ENCODE measurements at regions not wholly inside any gene's neighbourhood (a gene's known extent, or its start where the extent isn't known, plus 50 kb on each side); places are given as distances from the start of the nearest gene placed in this dataset.
A peak's percentile ranks its signal among the peaks of the same experiment; 100 is the strongest.

- Histone ChIP-seq H3K9me2 (ENCODE audit: insufficient read depth) (no peaks in the 10 kb centered on the region), H3F3A (ENCODE audit: insufficient read depth, low read depth) (no peaks in the 10 kb centered on the region), H3K36me3 (ENCODE audit: low read depth) (no peaks in the 10 kb centered on the region), H3K9me3 (ENCODE audit: insufficient read depth, low read depth) (no peaks in the 10 kb centered on the region), H4K20me1 (ENCODE audit: insufficient read depth) (no peaks in the 10 kb centered on the region), H2AFZ (no peak overlapping the region), H3K27ac (no peak overlapping the region), H3K4me2 (no peak overlapping the region), H3K27me3 (ENCODE audit: insufficient read depth, low read depth) (no peaks in the 10 kb centered on the region), H3K4me1 (replicated peaks; ENCODE audit: insufficient read depth) (no peaks in the 10 kb centered on the region), H3K4me3 (no peak overlapping the region), H3K79me2 (ENCODE audit: low read depth) (no peaks in the 10 kb centered on the region)
- intact Hi-C loops (cut with micrococcal nuclease; ENCODE audit: unreplicated experiment): no loop called here
- ChIA-PET POLR2A (ENCODE audit: unreplicated experiment) (no interaction called here), CTCF (no interaction called here)
- DNase-seq: no peak
- no peak for TF ChIP-seq EZH2 (IDR thresholded peaks at IDR 0.05; ENCODE audit: low read depth)
- TF ChIP-seq, protein P1, sequence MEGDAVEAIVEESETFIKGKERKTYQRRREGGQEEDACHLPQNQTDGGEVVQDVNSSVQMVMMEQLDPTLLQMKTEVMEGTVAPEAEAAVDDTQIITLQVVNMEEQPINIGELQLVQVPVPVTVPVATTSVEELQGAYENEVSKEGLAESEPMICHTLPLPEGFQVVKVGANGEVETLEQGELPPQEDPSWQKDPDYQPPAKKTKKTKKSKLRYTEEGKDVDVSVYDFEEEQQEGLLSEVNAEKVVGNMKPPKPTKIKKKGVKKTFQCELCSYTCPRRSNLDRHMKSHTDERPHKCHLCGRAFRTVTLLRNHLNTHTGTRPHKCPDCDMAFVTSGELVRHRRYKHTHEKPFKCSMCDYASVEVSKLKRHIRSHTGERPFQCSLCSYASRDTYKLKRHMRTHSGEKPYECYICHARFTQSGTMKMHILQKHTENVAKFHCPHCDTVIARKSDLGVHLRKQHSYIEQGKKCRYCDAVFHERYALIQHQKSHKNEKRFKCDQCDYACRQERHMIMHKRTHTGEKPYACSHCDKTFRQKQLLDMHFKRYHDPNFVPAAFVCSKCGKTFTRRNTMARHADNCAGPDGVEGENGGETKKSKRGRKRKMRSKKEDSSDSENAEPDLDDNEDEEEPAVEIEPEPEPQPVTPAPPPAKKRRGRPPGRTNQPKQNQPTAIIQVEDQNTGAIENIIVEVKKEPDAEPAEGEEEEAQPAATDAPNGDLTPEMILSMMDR (conservative IDR thresholded peaks at IDR 0.05): no peak
- no TSS peak for BruUV-seq (replicated peaks)
These were observed 73.9 kb upstream of the RANBP6 start for GRCh38 chr9:6089300-6089699.

DNA sequence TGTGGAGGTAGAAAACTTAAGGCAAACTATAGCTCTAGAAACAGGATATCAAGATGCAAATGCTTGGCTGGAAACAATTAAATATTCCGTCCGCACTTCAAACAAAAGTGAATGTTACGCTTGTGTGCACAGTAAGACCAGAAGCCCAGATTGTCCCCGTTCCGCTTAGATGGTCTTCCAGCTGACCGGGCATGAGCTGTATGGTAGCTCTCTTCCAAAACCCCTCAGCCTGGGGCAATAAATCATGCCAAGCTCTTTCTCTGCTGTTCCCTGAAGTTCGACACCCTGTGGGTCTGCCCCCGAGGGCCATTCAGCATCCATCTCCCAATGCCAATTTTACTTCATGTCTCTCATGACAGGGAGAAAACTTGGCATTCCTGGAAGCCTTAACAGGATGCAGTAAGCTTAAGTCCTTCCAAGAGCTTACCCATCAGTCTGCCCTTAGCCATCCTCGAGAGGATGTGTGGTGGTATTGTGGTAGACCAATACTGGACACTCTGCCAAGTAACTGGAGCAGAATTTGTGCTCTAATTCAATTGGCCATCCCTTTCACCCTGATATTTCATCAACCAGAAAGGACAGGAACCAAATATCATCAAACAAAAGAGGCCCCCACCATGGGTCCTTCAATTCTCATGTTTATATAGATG is 70.7 kb upstream of the RANBP6 start:
- Histone ChIP-seq H3F3A (ENCODE audit: insufficient read depth, low read depth) (no peaks in the 10 kb centered on the region), H3K9me3 (ENCODE audit: insufficient read depth, low read depth) (no peaks in the 10 kb centered on the region), H3K4me2 (no peak overlapping the region), H3K4me3 (no peak overlapping the region), H3K4me1 (replicated peaks; ENCODE audit: insufficient read depth) (no peaks in the 10 kb centered on the region), H3K9me2 (ENCODE audit: insufficient read depth) (no peaks in the 10 kb centered on the region), H3K36me3 (ENCODE audit: low read depth) (no peaks in the 10 kb centered on the region), H3K27me3 (ENCODE audit: insufficient read depth, low read depth) (no peaks in the 10 kb centered on the region), H4K20me1 (ENCODE audit: insufficient read depth) (no peaks in the 10 kb centered on the region), H3K79me2 (ENCODE audit: low read depth) (no peaks in the 10 kb centered on the region), H2AFZ (no peak overlapping the region), H3K27ac (no peak overlapping the region)
- POLR2A ChIA-PET (ENCODE audit: unreplicated experiment): no interaction called here
- TF ChIP-seq, protein P1 (conservative IDR thresholded peaks at IDR 0.05): no peak
- TF ChIP-seq EZH2 (IDR thresholded peaks at IDR 0.05; ENCODE audit: low read depth): no peak
- DNase-seq: no peak
- CTCF ChIA-PET: no interaction called here
- no TSS peak for BruUV-seq (replicated peaks)
- intact Hi-C loops (cut with micrococcal nuclease; ENCODE audit: unreplicated experiment): no loop called here

- Histone ChIP-seq H3F3A (ENCODE audit: insufficient read depth, low read depth) (peaks cover 4% of the 10 kb centered on the region; the same call in 1 of the 2 replicates), H3K4me1 (replicated peaks; ENCODE audit: insufficient read depth) (no peaks in the 10 kb centered on the region; the same call in 1 of the 2 replicates), H3K4me2 (peak overlapping the region; percentile 86), H3K9me3 (ENCODE audit: insufficient read depth, low read depth) (no peaks in the 10 kb centered on the region), H3K4me3 (peak overlapping the region; percentile 64), H3K27ac (no peak overlapping the region), H3K79me2 (ENCODE audit: low read depth) (no peaks in the 10 kb centered on the region), H3K9me2 (ENCODE audit: insufficient read depth) (no peaks in the 10 kb centered on the region), H4K20me1 (ENCODE audit: insufficient read depth) (no peaks in the 10 kb centered on the region), H3K27me3 (ENCODE audit: insufficient read depth, low read depth) (no peaks in the 10 kb centered on the region), H3K36me3 (ENCODE audit: low read depth) (no peaks in the 10 kb centered on the region), H2AFZ (peak overlapping the region; percentile 90)
- peak; percentile 84 to 85 for DNase-seq
- intact Hi-C loops (cut with micrococcal nuclease; ENCODE audit: unreplicated experiment): no loop called here
- BruUV-seq (replicated peaks): no TSS peak
- TF ChIP-seq, protein P1 (conservative IDR thresholded peaks at IDR 0.05): no peak
- TF ChIP-seq EZH2 (IDR thresholded peaks at IDR 0.05; ENCODE audit: low read depth): no peak
- CTCF ChIA-PET: interaction anchor here (0.8 to 1.3 kb wide), 2 partner anchors 26 to 226 kb away, joined by 3 read pairs; no protein-coding TSS in a partner anchor
- POLR2A ChIA-PET (ENCODE audit: unreplicated experiment): interaction anchor here (0.6 kb wide), 2 partner anchors 316 to 626 kb away, joined by 5 to 6 read pairs; no protein-coding TSS in a partner anchor
These were observed 64.8 kb upstream of the RANBP6 start for GRCh38 chr9:6080154-6080716.
